OCI-LY7 (cell line): ENCODE measurements at regions not wholly inside any gene's neighbourhood (a gene's known extent, or its start where the extent isn't known, plus 50 kb on each side); places are given as distances from the start of the nearest gene placed in this dataset.
"Not testable (repeated sequence)": the region's sequence is repeated elsewhere in the genome, so short reads cannot be mapped to it uniquely, and the experiment has no call there.

ENCODE experiments used
- BruUV-seq: library from RNA; stranded (reverse); fragments of 400-500 nt; replicated peaks from 2 replicates; lab custom pipeline; 2021; lab: Mats Ljungman, UMichigan
- CTCF ChIA-PET: fragments of 300-600 bp; sonication (Branson Sonifier 250); formaldehyde crosslinking; loops from one replicate; lab custom pipeline; 2022; ENCODE audit warnings: antibody characterized with exemption; ENCODE audit not compliant: unreplicated experiment; lab: Charles Lee
- POLR2A ChIA-PET: fragments of 300-600 bp; sonication (Branson Sonifier 250); formaldehyde crosslinking; loops from one replicate; lab custom pipeline; 2022; ENCODE audit warnings: antibody characterized with exemption; lab: Charles Lee
- DNase-seq: peaks from one replicate; pipeline ENCODE4 v3.0.0-alpha.2; 2015; ENCODE audit warnings: low spot score
- H2AFZ ChIP-seq: fragments of 200-600 bp; sonication (generic), shearing (Covaris generic); 2 replicates; pipeline ENCODE4 v1.6.1; 2014; ENCODE audit warnings: mild to moderate bottlenecking, antibody characterized with exemption, low read length, moderate library complexity
- H3K27ac ChIP-seq: fragments of 200-600 bp; sonication (generic); 2 replicates; pipeline ENCODE4 v1.5.1; 2014; ENCODE audit warnings: mixed run types, low read depth, mild to moderate bottlenecking, moderate library complexity, low read length, inconsistent platforms; ENCODE audit not compliant: poor library complexity, severe bottlenecking
- H3K36me3 ChIP-seq: fragments of 200-600 bp; sonication (generic); 2 replicates; pipeline ENCODE4 v1.6.1; 2014; ENCODE audit warnings: mild to moderate bottlenecking, antibody characterized with exemption, low read length, moderate library complexity, mixed read lengths; ENCODE audit not compliant: insufficient read depth
- H3K4me1 ChIP-seq: fragments of 200-600 bp; sonication (generic); 2 replicates; pipeline ENCODE4 v1.5.1; 2014; ENCODE audit warnings: mild to moderate bottlenecking, low read length; ENCODE audit not compliant: insufficient read depth, poor library complexity, severe bottlenecking
- H3K4me2 ChIP-seq: fragments of 200-600 bp; sonication (generic); 2 replicates; pipeline ENCODE4 v1.6.1; 2014; ENCODE audit warnings: mild to moderate bottlenecking, low read length
- H3K4me3 ChIP-seq: fragments of 200-600 bp; sonication (generic); 2 replicates; pipeline ENCODE4 v1.5.1; 2014; ENCODE audit warnings: mild to moderate bottlenecking, low read depth, low read length; ENCODE audit not compliant: poor library complexity, severe bottlenecking
- H3K79me2 ChIP-seq: fragments of 200-600 bp; sonication (generic); 2 replicates; pipeline ENCODE4 v1.6.1; 2016; ENCODE audit warnings: low read depth, mild to moderate bottlenecking, low read length, moderate library complexity, mixed read lengths; ENCODE audit not compliant: insufficient read depth
- H3K9me2 ChIP-seq: fragments of 200-600 bp; sonication (generic); 2 replicates; pipeline ENCODE4 v1.6.1; 2016; ENCODE audit warnings: mild to moderate bottlenecking, low read length, mixed read lengths; ENCODE audit not compliant: insufficient read depth
- H3K9me3 ChIP-seq: fragments of 200-600 bp; sonication (generic); 2 replicates; pipeline ENCODE4 v1.6.1; 2014; ENCODE audit warnings: mild to moderate bottlenecking, mixed run types, low read length, mixed read lengths
- H4K20me1 ChIP-seq: fragments of 200-600 bp; sonication (generic); 2 replicates; pipeline ENCODE4 v1.6.1; 2014; ENCODE audit warnings: mild to moderate bottlenecking, antibody characterized with exemption, low read length, moderate library complexity, mixed read lengths; ENCODE audit not compliant: insufficient read depth
- CTCF ChIP-seq: fragments of 200-600 bp; sonication (generic); conservative IDR thresholded peaks from 2 replicates; pipeline ENCODE4 v1.5.1; 2014; ENCODE audit warnings: mild to moderate bottlenecking, antibody characterized with exemption, low read length, moderate library complexity, mixed read lengths
- EZH2phosphoT487 ChIP-seq: fragments of 200-600 bp; sonication (generic); IDR thresholded peaks from 2 replicates; pipeline ENCODE4 v1.6.1; 2018; ENCODE audit warnings: low read depth, borderline replicate concordance, mild to moderate bottlenecking, mixed run types, antibody characterized with exemption, low read length, moderate library complexity, mixed read lengths
- intact Hi-C: fragments of 100-400 bp; cut with micrococcal nuclease; formaldehyde crosslinking; loops from one replicate; pipeline ENCODE4 v1.10.0; 2022; ENCODE audit not compliant: unreplicated experiment

DNA sequence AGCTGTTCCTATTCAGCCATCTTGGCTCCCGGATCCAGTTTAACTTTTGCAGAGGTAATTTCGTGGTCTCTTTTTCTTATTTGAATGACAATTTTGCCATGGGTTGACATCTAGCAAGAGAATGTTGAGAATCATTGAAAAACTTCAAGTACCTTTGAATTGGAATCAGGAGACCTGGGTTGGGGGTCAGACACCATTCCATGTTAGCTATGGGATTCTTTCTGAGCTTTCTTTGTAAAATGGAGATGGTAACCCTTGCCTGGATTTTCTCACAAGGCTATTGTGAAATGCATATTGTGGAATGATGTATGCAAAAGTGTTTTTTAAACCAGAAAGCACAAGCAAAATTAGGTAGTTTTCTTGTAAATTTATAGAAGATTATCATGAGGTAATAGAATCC lies 79.1 kb upstream of the HAND2 start:
- TF ChIP-seq CTCF = no peak
- no peak for TF ChIP-seq EZH2phosphoT487
- H3K27ac ChIP-seq = no peak overlapping the region
- no peak for DNase-seq
- no peaks in the 10 kb centered on the region for H3K36me3 ChIP-seq
- no peaks in the 10 kb centered on the region for H3K9me3 ChIP-seq
- intact Hi-C loops = no loop called here
- no peak overlapping the region for H3K4me3 ChIP-seq
- no TSS peak for BruUV-seq
- ChIA-PET POLR2A (no interaction called here), CTCF (no interaction called here)
- no peaks in the 10 kb centered on the region for H3K79me2 ChIP-seq
- H3K4me1 ChIP-seq = no peaks in the 10 kb centered on the region
- H3K9me2 ChIP-seq = no peaks in the 10 kb centered on the region
- no peak overlapping the region for H2AFZ ChIP-seq
- no peak overlapping the region for H3K4me2 ChIP-seq
- H4K20me1 ChIP-seq = no peaks in the 10 kb centered on the region

DNA sequence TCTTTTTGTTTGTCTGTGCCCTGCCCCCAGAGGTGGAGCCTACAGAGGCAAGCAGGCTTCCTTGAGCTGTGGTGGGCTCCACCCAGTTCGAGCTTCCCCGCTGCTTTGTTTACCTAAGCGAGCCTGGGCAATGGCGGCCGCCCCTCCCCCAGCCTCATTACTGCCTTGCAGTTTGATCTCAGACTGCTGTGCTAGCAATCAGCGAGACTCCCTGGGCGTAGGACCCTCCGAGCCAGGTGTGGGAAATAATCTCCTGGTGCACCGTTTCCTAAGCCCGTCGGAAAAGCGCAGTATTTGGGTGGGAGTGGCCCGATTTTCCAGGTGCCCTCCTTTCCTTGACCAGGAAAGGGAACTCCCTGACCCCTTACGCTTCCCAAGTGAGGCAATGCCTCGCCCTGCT lies 78.6 kb upstream of the HAND2 start:
- H2AFZ ChIP-seq, CTCF ChIA-PET, POLR2A ChIA-PET, intact Hi-C loops, H3K4me1 ChIP-seq, H3K79me2 ChIP-seq, DNase-seq, H3K4me2 ChIP-seq, H3K9me2 ChIP-seq, H3K36me3 ChIP-seq, H4K20me1 ChIP-seq, H3K4me3 ChIP-seq, H3K27ac ChIP-seq, H3K9me3 ChIP-seq, BruUV-seq: not testable (repeated sequence)

GRCh38 chr4:173591760-173592159 lies 61.7 kb upstream of the HAND2 start:
- Histone ChIP-seq H3K9me2 (no peaks in the 10 kb centered on the region), H4K20me1 (no peaks in the 10 kb centered on the region), H3K4me2 (no peak overlapping the region), H3K79me2 (no peaks in the 10 kb centered on the region), H3K36me3 (no peaks in the 10 kb centered on the region), H2AFZ (no peak overlapping the region), H3K4me1 (no peaks in the 10 kb centered on the region), H3K9me3 (no peaks in the 10 kb centered on the region), H3K4me3 (no peak overlapping the region), H3K27ac (no peak overlapping the region)
- no peak for TF ChIP-seq EZH2phosphoT487
- TF ChIP-seq CTCF = peak; percentile 54
- BruUV-seq = no TSS peak
- ChIA-PET POLR2A (no interaction called here), CTCF (no interaction called here)
- DNase-seq = no peak
- intact Hi-C loops = no loop called here
